IPS-20b (cell line): ENCODE measurements at regions not wholly inside any gene's neighbourhood (a gene's known extent, or its start where the extent isn't known, plus 50 kb on each side); places are given as distances from the start of the nearest gene placed in this dataset.
"Not testable (repeated sequence)": the region's sequence is repeated elsewhere in the genome, so short reads cannot be mapped to it uniquely, and the experiment has no call there.

Experiments
- H3K27ac ChIP-seq: one replicate; pipeline ENCODE4 v1.5.1; 2013; ENCODE audit warnings: low read length
- H3K27me3 ChIP-seq: 2 replicates; pipeline ENCODE4 v1.6.1; 2013; ENCODE audit warnings: mild to moderate bottlenecking, low read length, inconsistent platforms; ENCODE audit not compliant: insufficient read depth
- H3K36me3 ChIP-seq: 2 replicates; pipeline ENCODE4 v1.6.1; 2013; ENCODE audit warnings: low read depth, mild to moderate bottlenecking, inconsistent platforms, low read length, moderate library complexity; ENCODE audit not compliant: insufficient read depth
- H3K4me1 ChIP-seq: 2 replicates; pipeline ENCODE4 v1.6.1; 2013; ENCODE audit warnings: mild to moderate bottlenecking, control low read depth, inconsistent platforms, low read length, moderate library complexity; ENCODE audit not compliant: insufficient read depth
- H3K4me3 ChIP-seq: 2 replicates; pipeline ENCODE4 v1.5.1; 2013; ENCODE audit warnings: mild to moderate bottlenecking, low read length, inconsistent platforms
- H3K9ac ChIP-seq: 2 replicates; pipeline ENCODE4 v1.6.1; 2013; ENCODE audit warnings: low read depth, mild to moderate bottlenecking, inconsistent platforms, low read length, moderate library complexity
- H3K9me3 ChIP-seq: 2 replicates; pipeline ENCODE4 v1.6.1; 2013; ENCODE audit warnings: mild to moderate bottlenecking, low read depth, low read length, inconsistent platforms; ENCODE audit not compliant: insufficient read depth

DNA sequence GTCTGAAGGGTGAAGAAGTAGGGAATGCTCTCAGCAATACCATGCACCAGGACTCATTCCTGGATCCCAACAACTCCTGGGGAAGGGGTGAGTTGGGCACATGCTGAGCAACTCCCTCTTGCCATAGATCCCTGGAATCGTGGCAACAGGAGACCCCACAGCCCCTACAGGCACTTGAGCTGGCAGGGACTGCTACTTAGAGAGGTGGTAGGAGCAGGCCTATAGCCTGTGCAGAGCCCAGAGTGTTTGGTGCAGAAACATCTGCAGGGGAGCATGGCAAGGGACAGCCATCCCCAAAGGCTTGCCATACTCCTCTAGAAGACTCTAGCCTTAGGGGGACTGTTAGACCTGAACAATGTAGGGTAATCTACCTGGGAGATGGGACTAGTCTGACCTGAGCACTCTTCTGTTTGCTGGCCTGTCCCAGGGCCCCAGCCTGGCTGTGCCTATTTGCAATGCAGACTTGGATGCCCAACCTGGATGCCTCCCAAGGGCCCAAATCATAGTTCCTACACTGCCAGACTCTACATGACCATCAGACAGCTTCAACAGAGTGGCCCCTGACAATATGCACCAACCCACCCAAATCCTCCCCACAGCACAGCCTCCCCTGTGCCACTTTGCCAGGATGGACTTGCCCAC lies 568.6 kb upstream of the KIF2B start:
- Histone ChIP-seq H3K27ac (no peak overlapping the region), H3K4me1 (no peaks in the 10 kb centered on the region), H3K36me3 (no peaks in the 10 kb centered on the region), H3K27me3 (no peaks in the 10 kb centered on the region), H3K4me3 (no peak overlapping the region), H3K9ac (no peak overlapping the region), H3K9me3 (no peaks in the 10 kb centered on the region)

DNA sequence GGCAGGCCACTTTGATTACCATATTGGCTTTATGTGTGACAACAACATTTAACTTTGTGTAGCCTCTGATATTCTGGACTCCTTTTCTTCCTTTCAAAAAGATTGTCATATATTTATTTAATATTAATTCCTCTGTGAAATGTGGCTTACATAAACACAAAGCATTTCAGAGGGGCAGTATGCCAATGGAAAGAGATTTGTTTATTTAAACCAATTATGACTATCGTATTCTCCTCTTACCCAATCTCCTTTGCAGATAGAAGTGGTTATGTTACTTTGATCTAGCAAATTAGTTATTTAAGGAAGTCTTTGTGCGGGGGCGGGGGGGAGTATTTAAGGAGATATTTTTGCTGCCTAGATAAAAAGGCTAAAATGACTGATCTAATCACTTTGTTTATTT lies 573.7 kb upstream of the KIF2B start:
- no peaks in the 10 kb centered on the region for H3K36me3 ChIP-seq
- H3K4me3 ChIP-seq, result no peak overlapping the region
- H3K4me1 ChIP-seq, result no peaks in the 10 kb centered on the region
- H3K27me3 ChIP-seq, result no peaks in the 10 kb centered on the region
- H3K9me3 ChIP-seq, result no peaks in the 10 kb centered on the region
- H3K27ac ChIP-seq, result no peak overlapping the region
- no peak overlapping the region for H3K9ac ChIP-seq

- Histone ChIP-seq H3K27me3 (no peaks in the 10 kb centered on the region), H3K4me1 (no peaks in the 10 kb centered on the region), H3K9me3 (no peaks in the 10 kb centered on the region)
These were observed 588.6 kb upstream of the KIF2B start for GRCh38 chr17:53234138-53234537.

DNA sequence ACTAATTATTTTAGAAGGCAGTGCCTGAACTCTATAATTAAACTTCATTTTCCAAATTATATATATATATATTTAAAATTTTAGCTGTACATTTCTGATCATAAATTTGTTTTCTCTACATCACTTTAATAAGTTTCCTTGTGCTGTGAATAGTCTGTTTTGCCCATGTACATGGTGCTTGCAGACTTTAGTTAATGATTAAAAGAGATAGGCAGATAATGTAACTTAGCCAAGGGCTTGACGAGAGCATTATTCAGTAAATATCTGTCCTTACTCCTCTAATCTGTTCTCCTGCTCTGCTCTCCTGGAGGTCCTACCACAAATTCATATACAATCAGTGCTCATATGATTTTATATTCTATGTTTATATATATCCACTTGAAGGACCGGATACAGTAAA lies 595.2 kb upstream of the KIF2B start:
- Histone ChIP-seq H3K4me3 (no peak overlapping the region), H3K27ac (no peak overlapping the region), H3K36me3 (no peaks in the 10 kb centered on the region), H3K9me3 (peaks cover under 1% of the 10 kb centered on the region; the same call in 1 of the 2 replicates), H3K4me1 (no peaks in the 10 kb centered on the region), H3K27me3 (no peaks in the 10 kb centered on the region), H3K9ac (no peak overlapping the region)

More at GRCh38 chr17:53234138-53234537, 588.6 kb upstream of the KIF2B start:
- Histone ChIP-seq H3K36me3 (no peaks in the 10 kb centered on the region), H3K4me3 (no peak overlapping the region), H3K9ac (no peak overlapping the region), H3K27ac (no peak overlapping the region)

- peaks cover 5% of the 10 kb centered on the region; the same call in 1 of the 2 replicates for H3K9me3 ChIP-seq
- H3K4me1 ChIP-seq, result no peaks in the 10 kb centered on the region
- H3K9ac ChIP-seq, result no peak overlapping the region
- no peak overlapping the region for H3K27ac ChIP-seq
- H3K27me3 ChIP-seq, result no peaks in the 10 kb centered on the region
- no peak overlapping the region for H3K4me3 ChIP-seq
- no peaks in the 10 kb centered on the region for H3K36me3 ChIP-seq
These were observed 595.6 kb upstream of the KIF2B start for GRCh38 chr17:53227111-53227510.

DNA sequence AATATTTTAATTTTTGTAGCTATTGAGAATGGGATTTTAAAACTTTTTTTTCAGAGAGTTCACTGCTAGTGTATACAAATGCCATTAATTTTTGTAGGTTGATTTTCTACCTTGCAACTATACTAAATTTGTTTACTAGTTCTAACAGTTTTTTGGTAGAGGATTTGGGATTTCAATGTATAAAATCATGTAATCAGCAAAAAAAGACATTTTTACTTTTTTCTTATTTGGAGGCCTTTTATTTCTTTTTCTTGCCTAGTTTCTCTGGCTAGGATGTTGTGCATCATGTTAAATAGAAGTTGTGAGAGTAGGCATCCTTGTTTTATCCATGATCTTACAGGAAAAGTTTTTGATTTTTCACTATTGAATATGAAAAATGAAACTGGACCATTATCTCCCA lies 602.9 kb upstream of the KIF2B start:
- Histone ChIP-seq H3K9me3 (peaks cover 13% of the 10 kb centered on the region; the same call in 1 of the 2 replicates), H3K4me3 (no peak overlapping the region), H3K27me3 (no peaks in the 10 kb centered on the region), H3K36me3 (no peaks in the 10 kb centered on the region), H3K9ac (no peak overlapping the region), H3K27ac (no peak overlapping the region), H3K4me1 (no peaks in the 10 kb centered on the region)

DNA sequence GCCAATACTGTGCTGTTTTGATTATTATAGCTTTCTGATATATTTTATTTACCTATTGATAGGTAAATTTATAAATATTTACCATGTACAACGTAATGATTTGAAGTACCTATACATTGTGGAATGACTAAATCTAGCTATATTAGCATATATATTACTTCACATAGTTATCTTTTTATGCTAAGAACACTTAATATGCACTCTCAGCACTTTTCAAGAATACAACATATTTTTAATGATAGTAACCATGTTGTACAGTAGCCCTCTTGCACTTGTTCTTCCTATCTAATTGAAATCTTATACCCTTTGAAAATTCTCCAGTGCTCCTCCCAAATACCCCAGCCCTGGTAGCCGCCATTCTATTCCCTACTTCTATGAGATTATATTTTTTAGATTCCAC lies 604.0 kb upstream of the KIF2B start:
- Histone ChIP-seq H3K36me3 (no peaks in the 10 kb centered on the region), H3K27ac (no peak overlapping the region), H3K9me3 (peaks cover 13% of the 10 kb centered on the region; the same call in 1 of the 2 replicates), H3K27me3 (no peaks in the 10 kb centered on the region), H3K4me3 (no peak overlapping the region), H3K9ac (no peak overlapping the region), H3K4me1 (no peaks in the 10 kb centered on the region)

GRCh38 chr17:53217311-53217710 lies 605.4 kb upstream of the KIF2B start:
- H3K9ac ChIP-seq, result no peak overlapping the region
- H3K27me3 ChIP-seq, result no peaks in the 10 kb centered on the region
- no peak overlapping the region for H3K4me3 ChIP-seq
- H3K36me3 ChIP-seq, result no peaks in the 10 kb centered on the region
- H3K4me1 ChIP-seq, result no peaks in the 10 kb centered on the region
- H3K9me3 ChIP-seq, result peaks cover 10% of the 10 kb centered on the region; the same call in 1 of the 2 replicates
- no peak overlapping the region for H3K27ac ChIP-seq

DNA sequence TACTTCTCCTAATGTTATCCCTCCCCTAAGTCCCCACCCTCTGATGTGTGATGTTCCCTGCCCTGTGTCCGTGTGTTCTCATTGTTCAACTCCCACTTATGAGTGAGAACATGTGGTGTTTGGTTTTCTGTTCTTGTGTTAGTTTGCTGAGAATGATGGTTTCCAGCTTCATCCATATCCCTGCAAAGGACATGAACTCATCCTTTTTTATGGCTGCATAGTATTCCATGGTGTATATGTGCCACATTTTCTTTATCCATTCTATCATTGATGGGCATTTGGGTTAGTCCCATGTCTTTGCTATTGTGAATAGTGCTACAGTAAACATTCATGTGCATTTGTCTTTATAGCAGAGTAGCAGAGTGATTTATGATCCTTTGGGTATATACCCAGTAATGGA lies 613.8 kb upstream of the KIF2B start:
- H3K9ac ChIP-seq, H3K36me3 ChIP-seq, H3K4me3 ChIP-seq, H3K4me1 ChIP-seq, H3K9me3 ChIP-seq, H3K27me3 ChIP-seq, H3K27ac ChIP-seq: not testable (repeated sequence)

DNA sequence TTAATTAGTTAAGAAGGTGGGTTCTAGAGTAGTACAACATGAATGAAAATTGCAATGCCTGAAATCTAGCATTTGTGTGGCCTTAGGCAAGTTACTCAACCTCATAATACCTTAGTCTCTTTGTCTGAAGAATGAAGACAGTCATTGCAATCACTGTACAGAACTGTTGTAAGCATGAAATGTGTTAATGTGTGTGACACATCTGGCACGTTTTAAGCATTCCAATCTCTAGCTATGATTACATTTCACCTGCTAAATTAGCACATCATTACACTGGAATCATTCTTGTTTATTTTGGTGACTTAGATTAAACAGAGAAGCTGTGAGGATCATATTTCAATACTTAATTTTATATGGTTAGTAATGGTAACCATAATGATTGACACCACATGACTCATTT lies 629.7 kb upstream of the KIF2B start:
- no peaks in the 10 kb centered on the region for H3K27me3 ChIP-seq
- no peak overlapping the region for H3K27ac ChIP-seq
- H3K9me3 ChIP-seq, result no peaks in the 10 kb centered on the region
- no peak overlapping the region for H3K4me3 ChIP-seq
- H3K4me1 ChIP-seq, result no peaks in the 10 kb centered on the region
- no peaks in the 10 kb centered on the region for H3K36me3 ChIP-seq
- no peak overlapping the region for H3K9ac ChIP-seq

GRCh38 chr17:53191878-53192277 lies 630.8 kb upstream of the KIF2B start:
- Histone ChIP-seq H3K4me1 (no peaks in the 10 kb centered on the region), H3K4me3 (no peak overlapping the region), H3K9me3 (no peaks in the 10 kb centered on the region), H3K9ac (no peak overlapping the region), H3K27ac (no peak overlapping the region), H3K36me3 (no peaks in the 10 kb centered on the region), H3K27me3 (no peaks in the 10 kb centered on the region)

DNA sequence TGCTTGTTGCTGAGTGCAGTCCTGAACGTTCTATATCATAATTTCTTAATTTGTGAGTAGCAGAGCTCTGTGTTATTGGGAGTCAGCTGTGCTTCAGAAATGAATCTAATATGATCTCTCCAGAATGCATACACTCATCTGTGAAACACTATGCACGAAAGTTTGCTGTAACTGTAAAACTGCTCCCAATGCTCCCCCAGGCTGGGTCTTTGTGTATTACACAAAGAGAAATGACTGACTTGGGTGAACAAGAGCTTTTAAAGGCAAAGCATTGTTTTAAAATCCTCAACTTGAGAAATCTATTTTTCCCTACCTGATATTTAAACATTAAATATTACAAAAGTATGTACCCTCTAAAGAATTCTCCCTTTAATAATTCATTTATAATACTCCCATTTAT lies 636.7 kb upstream of the KIF2B start:
- H3K9me3 ChIP-seq, result no peaks in the 10 kb centered on the region; the same call in 1 of the 2 replicates
- H3K4me1 ChIP-seq, result no peaks in the 10 kb centered on the region
- no peak overlapping the region for H3K9ac ChIP-seq
- no peaks in the 10 kb centered on the region for H3K36me3 ChIP-seq
- H3K4me3 ChIP-seq, result no peak overlapping the region
- no peaks in the 10 kb centered on the region for H3K27me3 ChIP-seq
- H3K27ac ChIP-seq, result no peak overlapping the region
